ENCODE measurements at regions not wholly inside any gene's neighbourhood (a gene's known extent, or its start where the extent isn't known, plus 50 kb on each side); places are given as distances from the start of the nearest gene placed in this dataset.

GRCh38 chr21:36636439-36636838 is 62.5 kb upstream of the SIM2 start:
- H3K4me3 ChIP-seq (replicated peaks; ENCODE audit: low read depth, low read length) = no peak overlapping the region
- no peak for DNase-seq (ENCODE audit: low read depth)
- TF ChIP-seq CTCF (IDR thresholded peaks at IDR 0.05; ENCODE audit: low read length, missing control alignments) = no peak

GRCh38 chr21:36639769-36640168 is 59.1 kb upstream of the SIM2 start:
- H3K4me3 ChIP-seq (replicated peaks; ENCODE audit: low read depth, low read length) = no peak overlapping the region
- TF ChIP-seq CTCF (IDR thresholded peaks at IDR 0.05; ENCODE audit: low read length, missing control alignments) = no peak
- DNase-seq (ENCODE audit: low read depth) = no peak

- no peak overlapping the region for H3K4me3 ChIP-seq (replicated peaks; ENCODE audit: low read depth, low read length)
- no peak for DNase-seq (ENCODE audit: low read depth)
- no peak for TF ChIP-seq CTCF (IDR thresholded peaks at IDR 0.05; ENCODE audit: low read length, missing control alignments)
Observed at GRCh38 chr21:36640174-36640720, 58.7 kb upstream of the SIM2 start.

GRCh38 chr21:36640721-36641244 is 58.1 kb upstream of the SIM2 start:
- H3K4me3 ChIP-seq (replicated peaks; ENCODE audit: low read depth, low read length) = no peak overlapping the region
- DNase-seq (ENCODE audit: low read depth) = no peak
- no peak for TF ChIP-seq CTCF (IDR thresholded peaks at IDR 0.05; ENCODE audit: low read length, missing control alignments)

- no peak for TF ChIP-seq CTCF (IDR thresholded peaks at IDR 0.05; ENCODE audit: low read length, missing control alignments)
- no peak overlapping the region for H3K4me3 ChIP-seq (replicated peaks; ENCODE audit: low read depth, low read length)
- no peak for DNase-seq (ENCODE audit: low read depth)
Observed at GRCh38 chr21:36641346-36641745, 57.6 kb upstream of the SIM2 start.

GRCh38 chr21:36641886-36642285 is 57.0 kb upstream of the SIM2 start:
- TF ChIP-seq CTCF (IDR thresholded peaks at IDR 0.05; ENCODE audit: low read length, missing control alignments) = no peak
- no peak overlapping the region for H3K4me3 ChIP-seq (replicated peaks; ENCODE audit: low read depth, low read length)
- DNase-seq (ENCODE audit: low read depth) = no peak

GRCh38 chr21:36642777-36643176 is 56.1 kb upstream of the SIM2 start:
- TF ChIP-seq CTCF (IDR thresholded peaks at IDR 0.05; ENCODE audit: low read length, missing control alignments) = no peak
- no peak for DNase-seq (ENCODE audit: low read depth)
- H3K4me3 ChIP-seq (replicated peaks; ENCODE audit: low read depth, low read length) = no peak overlapping the region

Data from fibroblast of pulmonary artery (primary cell).